IMR-90 (cell line): ENCODE measurements at regions not wholly inside any gene's neighbourhood (a gene's known extent, or its start where the extent isn't known, plus 50 kb on each side); places are given as distances from the start of the nearest gene placed in this dataset.

ENCODE experiments used
- ATAC-seq: fragments of 200-7000 bp; cut with Tn5 transposase; 2 replicates; pipeline ENCODE4 v1.9.1; 2020; ENCODE audit warnings: low read depth, mild to moderate bottlenecking, moderate library complexity
- BruUV-seq: library from RNA; stranded (reverse); fragments of 400-500 nt; replicated peaks from 2 replicates; lab custom pipeline; 2021; lab: Mats Ljungman, UMichigan
- CTCF ChIA-PET: fragments of 300-600 bp; formaldehyde crosslinking; extraction: SDS; loops from one replicate; lab custom pipeline; 2021; ENCODE audit warnings: antibody characterized with exemption; lab: Yijun Ruan, JAX
- POLR2A ChIA-PET: fragments of 300-600 bp; sonication (Branson Sonifier 250); formaldehyde crosslinking; loops from one replicate; lab custom pipeline; 2022; ENCODE audit warnings: antibody characterized with exemption; ENCODE audit not compliant: unreplicated experiment; lab: Charles Lee
- DNase-seq: peaks from one replicate; pipeline ENCODE4 v3.0.0; 2013
- H2AFZ ChIP-seq: replicated peaks from 2 replicates; pipeline ENCODE3; 2013; ENCODE audit warnings: low read length, mild to moderate bottlenecking; ENCODE audit not compliant: poor library complexity
- H2AK5ac ChIP-seq: 2 replicates; pipeline ENCODE4 v1.6.1; 2013; ENCODE audit warnings: low read depth, low read length, inconsistent platforms
- H2AK9ac ChIP-seq: replicated peaks from 2 replicates; pipeline ENCODE3; 2013; ENCODE audit warnings: mild to moderate bottlenecking, low read depth, low read length, moderate library complexity; ENCODE audit not compliant: poor library complexity
- H2BK120ac ChIP-seq: 2 replicates; pipeline ENCODE4 v1.6.1; 2013; ENCODE audit warnings: low read depth, low read length, inconsistent platforms
- H2BK15ac ChIP-seq: 3 replicates; pipeline ENCODE4 v1.6.1; 2013; ENCODE audit warnings: low read depth, low read length, inconsistent platforms
- H2BK20ac ChIP-seq: 2 replicates; pipeline ENCODE4 v1.6.1; 2013; ENCODE audit warnings: low read depth, mild to moderate bottlenecking, inconsistent platforms, low read length, moderate library complexity
- H2BK5ac ChIP-seq: 2 replicates; pipeline ENCODE4 v1.6.1; 2013; ENCODE audit warnings: mild to moderate bottlenecking, low read depth, low read length, inconsistent platforms; ENCODE audit not compliant: poor library complexity, severe bottlenecking
- H3K14ac ChIP-seq: replicated peaks from 2 replicates; pipeline ENCODE4 v1.6.1; 2013; ENCODE audit warnings: low read depth, low read length, inconsistent platforms
- H3K18ac ChIP-seq: 2 replicates; pipeline ENCODE4 v1.6.1; 2013; ENCODE audit warnings: low read depth, low read length, control low read depth
- H3K23ac ChIP-seq: 2 replicates; pipeline ENCODE4 v1.6.1; 2013; ENCODE audit warnings: low read depth, low read length, inconsistent platforms
- H3K27ac ChIP-seq: 2 replicates; pipeline ENCODE4 v1.5.1; 2013; ENCODE audit warnings: mild to moderate bottlenecking, control low read depth, low read length; ENCODE audit not compliant: insufficient read depth
- H3K27me3 ChIP-seq: 2 replicates; pipeline ENCODE4 v1.6.1; 2013; ENCODE audit warnings: low read length; ENCODE audit not compliant: control insufficient read depth, insufficient read depth
- H3K36me3 ChIP-seq: 2 replicates; pipeline ENCODE4 v1.6.1; 2013; ENCODE audit warnings: low read length, mixed read lengths; ENCODE audit not compliant: control insufficient read depth, insufficient read depth
- H3K4ac ChIP-seq: 2 replicates; pipeline ENCODE4 v1.6.1; 2013; ENCODE audit warnings: low read depth, low read length, inconsistent platforms
- H3K4me1 ChIP-seq: 2 replicates; pipeline ENCODE4 v1.6.1; 2013; ENCODE audit warnings: low read length, mixed read lengths; ENCODE audit not compliant: control insufficient read depth, insufficient read depth
- H3K4me2 ChIP-seq: 2 replicates; pipeline ENCODE4 v1.6.1; 2013; ENCODE audit warnings: low read depth, mild to moderate bottlenecking, control low read depth, low read length, moderate library complexity
- H3K4me3 ChIP-seq: 2 replicates; pipeline ENCODE4 v1.5.1; 2013; ENCODE audit warnings: low read depth, mild to moderate bottlenecking, control low read depth, low read length, moderate library complexity; ENCODE audit not compliant: insufficient read depth
- H3K56ac ChIP-seq: 2 replicates; pipeline ENCODE4 v1.6.1; 2013; ENCODE audit warnings: low read length, inconsistent platforms; ENCODE audit not compliant: insufficient read depth; ENCODE audit errors: extremely low read depth
- H3K79me1 ChIP-seq, 2 experiments: 2 replicates each; pipeline ENCODE4 v1.6.1; 2013; ENCODE audit warnings: low read length in 2 of 2, inconsistent platforms in 1 of 2, low read depth in 1 of 2
- H3K9ac ChIP-seq: 2 replicates; pipeline ENCODE4 v1.6.1; 2013; ENCODE audit warnings: low read depth, low read length, control low read depth
- H3K9me1 ChIP-seq: 2 replicates; pipeline ENCODE4 v1.6.1; 2013; ENCODE audit warnings: low read length, inconsistent platforms; ENCODE audit not compliant: insufficient read depth
- H3K9me3 ChIP-seq: 2 replicates; pipeline ENCODE4 v1.6.1; 2013; ENCODE audit warnings: low read length; ENCODE audit not compliant: control insufficient read depth, insufficient read depth
- H4K20me1 ChIP-seq: 2 replicates; pipeline ENCODE4 v1.6.1; 2013; ENCODE audit warnings: low read length, inconsistent platforms; ENCODE audit not compliant: insufficient read depth
- H4K5ac ChIP-seq: 2 replicates; pipeline ENCODE4 v1.6.1; 2013; ENCODE audit warnings: mild to moderate bottlenecking, low read depth, low read length, control low read depth
- H4K8ac ChIP-seq, 2 experiments: 2 replicates each; pipeline ENCODE4 v1.6.1; 2013; ENCODE audit warnings: low read depth in 2 of 2, low read length in 2 of 2, control low read depth in 1 of 2, inconsistent platforms in 1 of 2
- H4K91ac ChIP-seq: 2 replicates; pipeline ENCODE4 v1.6.1; 2013; ENCODE audit warnings: low read depth, low read length, inconsistent platforms; ENCODE audit not compliant: insufficient read depth
- BHLHE40 ChIP-seq: fragments of 150-350 bp; IDR thresholded peaks from 2 replicates; pipeline ENCODE4 v1.6.1; 2016; ENCODE audit warnings: mild to moderate bottlenecking, low read depth, low read length
- CEBPB ChIP-seq: IDR thresholded peaks from 2 replicates; pipeline ENCODE4 v1.6.1; 2012; ENCODE audit warnings: low read depth, low read length, improper control_type of control experiment
- CHD1 ChIP-seq: IDR thresholded peaks from 2 replicates; pipeline ENCODE4 v1.6.1; 2012; ENCODE audit warnings: low read depth, low read length, improper control_type of control experiment
- FOS ChIP-seq: fragments of 150-350 bp; IDR thresholded peaks from 2 replicates; pipeline ENCODE4 v1.6.1; 2016; ENCODE audit warnings: low read depth, low read length
- MAFK ChIP-seq: IDR thresholded peaks from 2 replicates; pipeline ENCODE4 v1.6.1; 2012; ENCODE audit warnings: low read depth, low read length, improper control_type of control experiment
- MXI1 ChIP-seq: IDR thresholded peaks from 2 replicates; pipeline ENCODE4 v1.6.1; 2012; ENCODE audit warnings: low read depth, mild to moderate bottlenecking, low read length, moderate library complexity, borderline replicate concordance
- NFE2L2 ChIP-seq: fragments of 150-350 bp; IDR thresholded peaks from 2 replicates; pipeline ENCODE4 v1.6.1; 2016; ENCODE audit warnings: low read depth, mild to moderate bottlenecking, low read length
- POLR2A ChIP-seq: IDR thresholded peaks from 2 replicates; pipeline ENCODE4 v1.6.1; 2012; ENCODE audit warnings: mild to moderate bottlenecking, low read depth, low read length
- RAD21 ChIP-seq: IDR thresholded peaks from 2 replicates; pipeline ENCODE4 v1.6.1; 2012; ENCODE audit warnings: low read length, improper control_type of control experiment
- RCOR1 ChIP-seq: IDR thresholded peaks from 2 replicates; pipeline ENCODE4 v1.6.1; 2012; ENCODE audit warnings: mild to moderate bottlenecking, low read length, improper control_type of control experiment; ENCODE audit not compliant: insufficient replicate concordance
- RFX5 ChIP-seq: IDR thresholded peaks from 2 replicates; pipeline ENCODE4 v1.8.0; 2012; ENCODE audit warnings: low read depth, mild to moderate bottlenecking, low read length, moderate library complexity
- SMC3 ChIP-seq: fragments of 150-350 bp; IDR thresholded peaks from 2 replicates; pipeline ENCODE4 v1.6.1; 2016; ENCODE audit warnings: low read depth, mild to moderate bottlenecking, antibody characterized with exemption, low read length, moderate library complexity
- WGBS, 2 experiments: methylation state at CpG; one replicate each; pipeline versions ENCODE4 v1.1.5 to v1.1.7; 2013; ENCODE audit warnings: missing lambda C conversion rate in 2 of 2; ENCODE audit not compliant: insufficient read length in 1 of 2; ENCODE audit errors: extremely low coverage in 2 of 2; 5-methylcytosine and 5-hydroxymethylcytosine counted together
- dilution Hi-C: fragments of 300-500 bp; cut with HindIII; formaldehyde crosslinking; loops from one replicate; pipeline ENCODE4 v1.14.3; 2018; ENCODE audit warnings: low sequenced_read_pairs; ENCODE audit not compliant: unreplicated experiment
- in situ Hi-C: fragments of 300-500 bp; cut with MboI; formaldehyde crosslinking; loops from 3 replicates; pipeline ENCODE4 v1.14.3; 2019; ENCODE audit warnings: low sequenced_read_pairs, inconsistent platforms, mixed read lengths
- intact Hi-C: fragments of 100-400 bp; cut with micrococcal nuclease; formaldehyde crosslinking; loops from 2 replicates; pipeline ENCODE4 v1.10.0; 2022
- TF ChIP-seq, protein P1 (sequence below): fragments of 150-350 bp; IDR thresholded peaks from 2 replicates; pipeline ENCODE4 v1.6.1; 2016; ENCODE audit warnings: low read depth, mild to moderate bottlenecking, low read length, moderate library complexity, borderline replicate concordance
- TF ChIP-seq, protein P2 (sequence below): fragments of 150-350 bp; IDR thresholded peaks from 2 replicates; pipeline ENCODE4 v1.6.1; 2017; ENCODE audit warnings: mild to moderate bottlenecking, antibody characterized with exemption, low read length, low read depth
- TF ChIP-seq, protein P3 (sequence below): conservative IDR thresholded peaks from 2 replicates; pipeline ENCODE4 v1.5.1; 2012; ENCODE audit warnings: mild to moderate bottlenecking, low read depth, low read length, improper control_type of control experiment

DNA sequence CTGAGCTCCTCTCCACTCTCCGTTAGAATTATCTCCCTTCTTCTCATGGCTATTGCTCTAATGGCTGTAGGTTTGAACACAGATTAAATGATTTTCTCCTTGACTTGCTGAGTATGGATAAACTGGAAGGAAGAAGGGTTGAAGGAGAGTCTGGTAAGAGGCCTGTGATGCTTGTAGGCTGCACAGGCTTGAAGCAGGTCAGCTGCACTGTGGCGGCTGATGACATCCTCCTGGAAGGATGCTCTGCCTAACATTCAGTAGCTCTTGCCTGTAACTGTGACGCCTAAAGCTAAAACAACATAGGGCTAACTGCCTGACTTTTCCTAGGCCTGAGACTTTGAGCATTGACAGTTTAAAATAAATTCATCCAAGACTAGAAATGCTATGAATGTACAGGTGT lies 166.3 kb downstream of the MREG start:
- ChIA-PET POLR2A (no interaction called here), CTCF (no interaction called here)
- no peak overlapping the region for H3K56ac ChIP-seq
- peaks cover 13% of the 10 kb centered on the region for H3K4me1 ChIP-seq
- no peaks in the 10 kb centered on the region for H3K27me3 ChIP-seq
- H3K9me3 ChIP-seq: no peaks in the 10 kb centered on the region
- H3K79me1 ChIP-seq: no peaks in the 10 kb centered on the region
- 100% methylated on average over 1 of the region's 3 CpGs; no CpG with 5 or more reads in 1 of the 2 experiments for WGBS, 2 experiments
- dilution Hi-C loops: no loop called here
- no peak overlapping the region for H4K8ac ChIP-seq
- H2BK5ac ChIP-seq: no peak overlapping the region
- in situ Hi-C loops: no loop called here
- H2AK9ac ChIP-seq: no peak overlapping the region
- H3K36me3 ChIP-seq: no peaks in the 10 kb centered on the region
- H3K14ac ChIP-seq: no peak overlapping the region
- no peaks in the 10 kb centered on the region for H4K20me1 ChIP-seq
- no TSS peak for BruUV-seq
- no peak overlapping the region for H4K5ac ChIP-seq
- H3K18ac ChIP-seq: no peak overlapping the region
- intact Hi-C loops: no loop called here
- no peak overlapping the region for H4K91ac ChIP-seq
- no peak overlapping the region for H3K4ac ChIP-seq
- ATAC-seq: no peak
- TF ChIP-seq SMC3: no peak
- no peak for TF ChIP-seq RAD21
- TF ChIP-seq, protein P1, sequence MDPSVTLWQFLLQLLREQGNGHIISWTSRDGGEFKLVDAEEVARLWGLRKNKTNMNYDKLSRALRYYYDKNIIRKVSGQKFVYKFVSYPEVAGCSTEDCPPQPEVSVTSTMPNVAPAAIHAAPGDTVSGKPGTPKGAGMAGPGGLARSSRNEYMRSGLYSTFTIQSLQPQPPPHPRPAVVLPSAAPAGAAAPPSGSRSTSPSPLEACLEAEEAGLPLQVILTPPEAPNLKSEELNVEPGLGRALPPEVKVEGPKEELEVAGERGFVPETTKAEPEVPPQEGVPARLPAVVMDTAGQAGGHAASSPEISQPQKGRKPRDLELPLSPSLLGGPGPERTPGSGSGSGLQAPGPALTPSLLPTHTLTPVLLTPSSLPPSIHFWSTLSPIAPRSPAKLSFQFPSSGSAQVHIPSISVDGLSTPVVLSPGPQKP: no peak
- TF ChIP-seq CEBPB: no peak
- no peak for TF ChIP-seq RFX5
- no peak for TF ChIP-seq BHLHE40
- TF ChIP-seq POLR2A: no peak
- no peak for TF ChIP-seq FOS
- TF ChIP-seq, protein P2, sequence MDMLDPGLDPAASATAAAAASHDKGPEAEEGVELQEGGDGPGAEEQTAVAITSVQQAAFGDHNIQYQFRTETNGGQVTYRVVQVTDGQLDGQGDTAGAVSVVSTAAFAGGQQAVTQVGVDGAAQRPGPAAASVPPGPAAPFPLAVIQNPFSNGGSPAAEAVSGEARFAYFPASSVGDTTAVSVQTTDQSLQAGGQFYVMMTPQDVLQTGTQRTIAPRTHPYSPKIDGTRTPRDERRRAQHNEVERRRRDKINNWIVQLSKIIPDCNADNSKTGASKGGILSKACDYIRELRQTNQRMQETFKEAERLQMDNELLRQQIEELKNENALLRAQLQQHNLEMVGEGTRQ: no peak
- TF ChIP-seq RCOR1: no peak
- TF ChIP-seq, protein P3, sequence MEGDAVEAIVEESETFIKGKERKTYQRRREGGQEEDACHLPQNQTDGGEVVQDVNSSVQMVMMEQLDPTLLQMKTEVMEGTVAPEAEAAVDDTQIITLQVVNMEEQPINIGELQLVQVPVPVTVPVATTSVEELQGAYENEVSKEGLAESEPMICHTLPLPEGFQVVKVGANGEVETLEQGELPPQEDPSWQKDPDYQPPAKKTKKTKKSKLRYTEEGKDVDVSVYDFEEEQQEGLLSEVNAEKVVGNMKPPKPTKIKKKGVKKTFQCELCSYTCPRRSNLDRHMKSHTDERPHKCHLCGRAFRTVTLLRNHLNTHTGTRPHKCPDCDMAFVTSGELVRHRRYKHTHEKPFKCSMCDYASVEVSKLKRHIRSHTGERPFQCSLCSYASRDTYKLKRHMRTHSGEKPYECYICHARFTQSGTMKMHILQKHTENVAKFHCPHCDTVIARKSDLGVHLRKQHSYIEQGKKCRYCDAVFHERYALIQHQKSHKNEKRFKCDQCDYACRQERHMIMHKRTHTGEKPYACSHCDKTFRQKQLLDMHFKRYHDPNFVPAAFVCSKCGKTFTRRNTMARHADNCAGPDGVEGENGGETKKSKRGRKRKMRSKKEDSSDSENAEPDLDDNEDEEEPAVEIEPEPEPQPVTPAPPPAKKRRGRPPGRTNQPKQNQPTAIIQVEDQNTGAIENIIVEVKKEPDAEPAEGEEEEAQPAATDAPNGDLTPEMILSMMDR: no peak
- TF ChIP-seq MAFK: no peak
- no peak for TF ChIP-seq CHD1
- no peak for TF ChIP-seq MXI1
- no peak for TF ChIP-seq NFE2L2
- no peak overlapping the region for H2BK20ac ChIP-seq
- H2BK15ac ChIP-seq: no peak overlapping the region
- DNase-seq: no peak
- H3K27ac ChIP-seq: no peak overlapping the region
- H2AK5ac ChIP-seq: no peak overlapping the region
- no peak overlapping the region for H3K23ac ChIP-seq
- no peaks in the 10 kb centered on the region; the same call in 1 of the 2 replicates for H3K9me1 ChIP-seq
- no peak overlapping the region for H2BK120ac ChIP-seq
- H3K4me3 ChIP-seq: no peak overlapping the region
- no peak overlapping the region for H2AFZ ChIP-seq
- H3K4me2 ChIP-seq: no peak overlapping the region
- H3K9ac ChIP-seq: no peak overlapping the region
